ENCODE measurements at regions not wholly inside any gene's neighbourhood (a gene's known extent, or its start where the extent isn't known, plus 50 kb on each side); places are given as distances from the start of the nearest gene placed in this dataset.

DNA sequence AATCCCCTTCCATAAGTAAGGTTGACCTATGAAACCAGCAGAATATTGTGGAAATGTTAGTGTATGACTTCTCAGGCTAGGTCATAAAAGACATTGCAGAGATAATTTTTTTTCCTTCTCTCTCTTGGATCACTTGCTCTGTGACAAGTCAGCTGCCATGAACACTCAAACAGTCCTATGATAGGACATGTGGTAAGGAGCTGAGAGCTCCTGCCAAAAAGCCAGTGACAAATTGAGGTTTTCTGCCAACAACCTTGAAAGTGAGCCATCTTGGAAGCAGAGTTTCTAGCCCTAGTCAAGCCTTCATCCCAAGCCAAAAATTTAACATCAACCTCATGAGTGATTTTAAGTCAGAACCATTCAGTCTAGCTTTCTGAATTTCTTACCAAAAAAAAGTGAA lies 270.9 kb upstream of the NBEA start:
- Mint-ChIP-seq H3K36me3 (no peaks in the 10 kb centered on the region), H3K4me1 (no peaks in the 10 kb centered on the region), H3K4me3 (no peak overlapping the region), H3K9me3 (peaks cover 0 to 12% (median 5%) of the 10 kb centered on the region in 7 donors), H3K27ac (no peak overlapping the region), H3K27me3 (ENCODE audit: low read depth in 3 of 3) (no peaks in the 10 kb centered on the region)
- no peak overlapping the region for H3K27ac ChIP-seq (ENCODE audit: low read depth in 1 of 2, low read length in 2 of 2)
- no peaks in the 10 kb centered on the region for H3K36me3 ChIP-seq (replicated peaks in 1 of 2; ENCODE audit: control insufficient read depth in 1 of 2, insufficient read depth in 2 of 2, low read length in 2 of 2)
- no peak overlapping the region for H3K4me2 ChIP-seq (replicated peaks; ENCODE audit: extremely low read depth, low read length, poor library complexity, severe bottlenecking)
- no peak for DNase-seq
- peaks cover 0 to 4% of the 10 kb centered on the region in 2 donors for H3K9me3 ChIP-seq (replicated peaks in 1 of 2; ENCODE audit: control insufficient read depth in 1 of 2, insufficient read depth in 1 of 2, low read length in 2 of 2)
- no peaks in the 10 kb centered on the region for H4K20me1 ChIP-seq (ENCODE audit: insufficient read depth, low read length)
- no peak overlapping the region for H3K4me3 ChIP-seq (replicated peaks in 1 of 3; ENCODE audit: low read depth in 2 of 3, low read length in 3 of 3)
- no peak overlapping the region for H2AFZ ChIP-seq (ENCODE audit: insufficient read depth, low read depth, low read length, poor library complexity, severe bottlenecking)
- H3K79me2 ChIP-seq (ENCODE audit: insufficient read depth, low read length), result no peaks in the 10 kb centered on the region
- intact Hi-C loops (cut with micrococcal nuclease), result no loop called here
- no peak overlapping the region for H3K9ac ChIP-seq (ENCODE audit: insufficient read depth, low read length, poor library complexity, severe bottlenecking)
- H3K27me3 ChIP-seq (ENCODE audit: control insufficient read depth in 2 of 2, insufficient read depth in 2 of 2, low read length in 2 of 2), result no peaks in the 10 kb centered on the region
- TF ChIP-seq, protein P1, sequence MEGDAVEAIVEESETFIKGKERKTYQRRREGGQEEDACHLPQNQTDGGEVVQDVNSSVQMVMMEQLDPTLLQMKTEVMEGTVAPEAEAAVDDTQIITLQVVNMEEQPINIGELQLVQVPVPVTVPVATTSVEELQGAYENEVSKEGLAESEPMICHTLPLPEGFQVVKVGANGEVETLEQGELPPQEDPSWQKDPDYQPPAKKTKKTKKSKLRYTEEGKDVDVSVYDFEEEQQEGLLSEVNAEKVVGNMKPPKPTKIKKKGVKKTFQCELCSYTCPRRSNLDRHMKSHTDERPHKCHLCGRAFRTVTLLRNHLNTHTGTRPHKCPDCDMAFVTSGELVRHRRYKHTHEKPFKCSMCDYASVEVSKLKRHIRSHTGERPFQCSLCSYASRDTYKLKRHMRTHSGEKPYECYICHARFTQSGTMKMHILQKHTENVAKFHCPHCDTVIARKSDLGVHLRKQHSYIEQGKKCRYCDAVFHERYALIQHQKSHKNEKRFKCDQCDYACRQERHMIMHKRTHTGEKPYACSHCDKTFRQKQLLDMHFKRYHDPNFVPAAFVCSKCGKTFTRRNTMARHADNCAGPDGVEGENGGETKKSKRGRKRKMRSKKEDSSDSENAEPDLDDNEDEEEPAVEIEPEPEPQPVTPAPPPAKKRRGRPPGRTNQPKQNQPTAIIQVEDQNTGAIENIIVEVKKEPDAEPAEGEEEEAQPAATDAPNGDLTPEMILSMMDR (IDR thresholded peaks at IDR 0.05), result no peak
- H3K4me1 ChIP-seq (ENCODE audit: control insufficient read depth in 1 of 2, insufficient read depth in 2 of 2, low read length in 2 of 2), result no peaks in the 10 kb centered on the region

DNA sequence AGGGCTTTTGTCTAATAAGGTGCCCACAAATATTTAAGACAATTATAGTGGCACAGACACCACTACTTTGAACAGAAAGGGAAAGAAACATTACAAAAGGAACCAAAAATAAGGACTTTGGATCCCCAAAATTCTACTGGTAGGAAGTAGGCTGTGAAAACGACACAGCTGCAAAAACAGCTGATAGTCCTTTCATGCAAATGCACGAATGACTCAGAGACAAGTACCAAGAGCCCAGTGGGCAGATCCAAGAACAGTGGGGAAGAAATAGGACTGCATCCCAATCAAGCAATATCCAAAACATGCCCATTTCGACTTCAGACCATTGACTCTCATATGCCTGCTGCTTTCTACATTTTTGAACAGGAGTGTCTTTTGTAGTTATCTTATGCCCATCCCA lies 269.4 kb upstream of the NBEA start:
- no peaks in the 10 kb centered on the region for H3K4me1 Mint-ChIP-seq

More for the DNA sequence above, 269.4 kb upstream of the NBEA start:
- no peak overlapping the region for H3K4me2 ChIP-seq (replicated peaks; ENCODE audit: extremely low read depth, low read length, poor library complexity, severe bottlenecking)
- H3K9me3 Mint-ChIP-seq, result peaks cover 0 to 12% (median 4%) of the 10 kb centered on the region in 7 donors
- no peaks in the 10 kb centered on the region for H4K20me1 ChIP-seq (ENCODE audit: insufficient read depth, low read length)
- H3K9me3 ChIP-seq (replicated peaks in 1 of 2; ENCODE audit: control insufficient read depth in 1 of 2, insufficient read depth in 1 of 2, low read length in 2 of 2), result peaks cover 0 to 4% of the 10 kb centered on the region in 2 donors
- no peak overlapping the region for H3K27ac ChIP-seq (ENCODE audit: low read depth in 1 of 2, low read length in 2 of 2)
- H2AFZ ChIP-seq (ENCODE audit: insufficient read depth, low read depth, low read length, poor library complexity, severe bottlenecking), result no peak overlapping the region
- no peaks in the 10 kb centered on the region for H3K27me3 Mint-ChIP-seq (ENCODE audit: low read depth in 3 of 3)
- no peaks in the 10 kb centered on the region for H3K4me1 ChIP-seq (ENCODE audit: control insufficient read depth in 1 of 2, insufficient read depth in 2 of 2, low read length in 2 of 2)
- H3K27ac Mint-ChIP-seq, result no peak overlapping the region
- no peaks in the 10 kb centered on the region for H3K36me3 ChIP-seq (replicated peaks in 1 of 2; ENCODE audit: control insufficient read depth in 1 of 2, insufficient read depth in 2 of 2, low read length in 2 of 2)
- intact Hi-C loops (cut with micrococcal nuclease), result no loop called here
- H3K9ac ChIP-seq (ENCODE audit: insufficient read depth, low read length, poor library complexity, severe bottlenecking), result no peak overlapping the region
- DNase-seq, result no peak
- no peaks in the 10 kb centered on the region for H3K27me3 ChIP-seq (ENCODE audit: control insufficient read depth in 2 of 2, insufficient read depth in 2 of 2, low read length in 2 of 2)
- H3K4me3 Mint-ChIP-seq, result no peak overlapping the region
- H3K4me3 ChIP-seq (replicated peaks in 1 of 3; ENCODE audit: low read depth in 2 of 3, low read length in 3 of 3), result no peak overlapping the region
- TF ChIP-seq, protein P1 (IDR thresholded peaks at IDR 0.05), result no peak
- WGBS (ENCODE audit: insufficient coverage), result 75% methylated on average over 2 of the region's 3 CpGs
- H3K79me2 ChIP-seq (ENCODE audit: insufficient read depth, low read length), result no peaks in the 10 kb centered on the region
- no peaks in the 10 kb centered on the region for H3K36me3 Mint-ChIP-seq
